GM13977 (cell line): ENCODE measurements at regions not wholly inside any gene's neighbourhood (a gene's known extent, or its start where the extent isn't known, plus 50 kb on each side); places are given as distances from the start of the nearest gene placed in this dataset.

Experiments
- DNase-seq: peaks from one replicate; pipeline ENCODE4 v3.0.0; 2012; ENCODE audit warnings: low spot score
- in situ Hi-C: fragments of 300-500 bp; cut with MboI; formaldehyde crosslinking; loops from one replicate; pipeline ENCODE4 v1.12.0; 2022; ENCODE audit warnings: low sequenced_read_pairs, low pct_unique_long_range_greater_than_20kb, mixed read lengths, inconsistent platforms; ENCODE audit not compliant: unreplicated experiment
- TF ChIP-seq, protein P1 (sequence below): IDR thresholded peaks from 2 replicates; pipeline ENCODE4 v1.5.1; 2012; ENCODE audit warnings: mild to moderate bottlenecking, control low read depth; ENCODE audit not compliant: insufficient read depth; ENCODE audit errors: extremely low read depth, missing control alignments

DNA sequence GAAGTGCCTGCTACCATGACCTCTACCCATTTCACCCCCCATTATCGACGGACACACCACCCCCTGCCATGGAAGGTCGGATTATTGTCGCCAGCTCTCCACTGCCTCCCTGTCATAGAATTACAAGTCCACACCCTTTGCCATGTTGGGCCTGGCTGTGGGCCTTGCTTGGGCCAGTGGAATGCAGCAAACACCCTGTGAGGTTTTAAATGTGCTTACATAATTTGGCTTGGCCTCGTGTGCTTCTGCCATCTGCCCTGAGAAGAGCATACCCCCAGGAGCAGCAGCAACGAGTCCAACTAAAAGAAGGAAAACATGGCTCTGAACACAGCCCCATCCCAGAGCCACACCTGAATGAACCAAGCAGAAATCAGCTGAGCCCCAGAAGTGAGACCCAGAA lies 94.1 kb upstream of the PRDM11 start:
- TF ChIP-seq, protein P1, sequence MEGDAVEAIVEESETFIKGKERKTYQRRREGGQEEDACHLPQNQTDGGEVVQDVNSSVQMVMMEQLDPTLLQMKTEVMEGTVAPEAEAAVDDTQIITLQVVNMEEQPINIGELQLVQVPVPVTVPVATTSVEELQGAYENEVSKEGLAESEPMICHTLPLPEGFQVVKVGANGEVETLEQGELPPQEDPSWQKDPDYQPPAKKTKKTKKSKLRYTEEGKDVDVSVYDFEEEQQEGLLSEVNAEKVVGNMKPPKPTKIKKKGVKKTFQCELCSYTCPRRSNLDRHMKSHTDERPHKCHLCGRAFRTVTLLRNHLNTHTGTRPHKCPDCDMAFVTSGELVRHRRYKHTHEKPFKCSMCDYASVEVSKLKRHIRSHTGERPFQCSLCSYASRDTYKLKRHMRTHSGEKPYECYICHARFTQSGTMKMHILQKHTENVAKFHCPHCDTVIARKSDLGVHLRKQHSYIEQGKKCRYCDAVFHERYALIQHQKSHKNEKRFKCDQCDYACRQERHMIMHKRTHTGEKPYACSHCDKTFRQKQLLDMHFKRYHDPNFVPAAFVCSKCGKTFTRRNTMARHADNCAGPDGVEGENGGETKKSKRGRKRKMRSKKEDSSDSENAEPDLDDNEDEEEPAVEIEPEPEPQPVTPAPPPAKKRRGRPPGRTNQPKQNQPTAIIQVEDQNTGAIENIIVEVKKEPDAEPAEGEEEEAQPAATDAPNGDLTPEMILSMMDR = no peak
- no peak for DNase-seq
- in situ Hi-C loops = no loop called here

DNA sequence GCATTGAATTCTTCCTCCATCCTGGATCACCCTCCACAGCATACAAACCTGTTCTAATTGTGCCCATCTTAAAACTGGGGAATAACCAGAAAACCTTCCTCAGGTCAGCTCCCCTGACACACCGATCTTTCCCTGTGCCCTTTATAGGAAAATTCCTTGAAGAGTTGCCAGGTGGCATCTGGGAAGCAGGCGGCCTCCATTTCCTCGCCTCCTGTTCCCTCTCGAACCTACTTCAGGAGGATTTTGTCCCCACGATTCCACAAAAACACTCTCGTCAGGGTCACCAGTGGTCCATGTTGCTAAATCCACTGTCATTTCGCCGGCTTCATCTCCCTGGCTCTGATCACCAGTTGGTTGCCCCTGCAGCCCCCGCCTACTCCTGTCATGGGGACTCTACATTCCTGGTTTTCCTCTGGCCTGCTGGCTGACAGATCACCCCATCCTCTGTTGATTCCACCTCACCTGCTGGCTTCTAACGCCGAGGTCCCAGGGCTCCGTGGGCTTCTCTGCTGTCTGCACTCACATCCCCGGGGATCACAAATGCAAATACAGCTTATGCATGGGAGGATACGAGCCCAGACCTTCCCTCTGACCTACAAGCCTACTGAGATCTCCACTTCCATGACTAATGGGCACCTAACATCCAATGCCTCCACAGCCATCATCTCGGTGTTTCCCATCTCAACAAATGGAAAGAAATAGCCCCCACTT lies 92.5 kb upstream of the PRDM11 start:
- DNase-seq = no peak
- in situ Hi-C loops = no loop called here
- TF ChIP-seq, protein P1 = no peak

DNA sequence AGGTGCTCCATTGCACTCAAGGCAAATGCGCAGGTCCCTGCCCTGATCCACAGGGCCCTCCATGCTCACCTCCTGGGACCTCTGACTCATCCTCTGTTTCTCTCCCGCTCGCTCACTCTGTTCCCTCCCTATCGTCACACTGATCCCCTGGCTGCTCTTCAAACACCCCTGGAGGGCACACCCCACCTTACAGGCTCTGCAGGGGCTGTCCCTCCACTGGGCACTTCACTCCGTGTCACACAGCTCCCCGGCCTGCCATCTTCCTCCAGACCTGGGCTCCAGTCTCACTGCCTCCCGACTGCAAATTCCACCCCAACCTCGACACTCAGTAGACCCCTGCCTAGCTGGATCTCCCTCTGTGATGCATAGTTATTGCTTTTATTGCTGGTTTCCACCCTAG lies 91.5 kb upstream of the PRDM11 start:
- in situ Hi-C loops = no loop called here
- DNase-seq = no peak
- TF ChIP-seq, protein P1 = no peak

DNA sequence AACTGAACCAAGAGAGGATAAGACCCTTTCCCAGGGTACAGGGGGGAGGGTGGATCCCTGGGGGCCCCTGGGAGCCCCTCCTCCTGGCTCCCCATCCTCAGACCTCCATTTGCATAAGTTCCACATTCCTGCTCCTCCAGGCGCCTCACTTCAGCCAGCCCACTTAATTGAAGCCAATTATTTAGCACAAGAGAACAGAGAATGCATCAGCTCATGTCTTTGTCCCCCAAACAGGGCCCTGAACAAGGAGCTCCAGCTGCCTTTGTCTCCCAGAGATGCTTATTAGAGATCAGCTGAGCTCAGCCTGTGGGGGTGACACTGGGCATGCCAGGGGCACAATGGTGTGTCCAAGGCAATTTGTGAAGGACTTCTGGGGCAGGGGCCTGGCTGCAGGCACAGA lies 89.9 kb upstream of the PRDM11 start:
- no peak for DNase-seq

DNA sequence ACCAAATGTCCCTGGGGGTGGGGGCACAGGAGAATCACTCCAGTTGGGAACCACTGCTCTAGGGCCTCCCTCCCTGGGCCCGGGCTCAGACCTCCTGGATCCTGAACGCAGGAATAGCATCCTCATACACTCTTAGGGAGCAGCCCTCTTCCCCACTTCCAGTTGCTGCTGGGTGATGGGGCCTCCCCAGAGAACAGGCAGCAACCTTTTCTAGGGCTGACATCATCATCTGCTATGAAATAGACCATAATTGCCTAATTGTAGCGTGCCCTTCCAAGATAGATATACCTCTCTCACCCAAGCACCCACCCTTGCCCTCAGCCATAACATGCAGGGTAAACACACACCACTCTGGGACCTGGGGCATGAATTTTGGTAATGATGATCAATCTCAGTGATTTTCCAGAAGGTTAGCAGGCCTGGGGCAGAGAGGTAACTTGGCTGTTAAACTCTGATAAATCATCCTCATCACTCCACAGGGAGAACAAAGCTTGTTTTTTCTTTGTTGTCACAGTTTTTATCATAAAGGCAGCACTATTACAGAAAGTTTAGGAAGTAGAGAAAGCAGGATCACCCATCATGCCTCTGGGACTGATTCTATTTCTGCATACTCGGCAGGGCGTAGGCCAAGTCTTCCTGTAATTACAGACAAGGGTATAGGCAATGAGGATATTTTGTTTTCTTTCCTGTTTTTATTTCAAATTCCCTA lies 88.3 kb upstream of the PRDM11 start:
- DNase-seq = no peak
- in situ Hi-C loops = no loop called here
- TF ChIP-seq, protein P1 = no peak

More for the DNA sequence above, 89.9 kb upstream of the PRDM11 start:
- in situ Hi-C loops = no loop called here
- TF ChIP-seq, protein P1 = no peak

DNA sequence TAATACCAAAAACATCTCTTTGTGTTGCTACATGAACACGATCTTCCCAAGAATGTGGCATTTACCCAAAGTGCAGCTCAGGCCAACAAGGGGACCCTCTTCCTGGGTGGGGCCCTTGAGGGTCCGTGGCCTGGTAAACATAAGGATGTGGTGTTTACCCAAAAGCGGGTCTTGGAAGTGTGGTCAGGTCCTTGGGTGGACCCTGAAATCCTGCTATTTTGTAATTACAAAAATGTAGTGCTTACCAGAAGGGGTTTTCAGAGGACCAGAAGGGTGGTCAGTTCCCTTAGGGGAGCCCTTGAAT lies 87.8 kb upstream of the PRDM11 start:
- no peak for DNase-seq
- in situ Hi-C loops = no loop called here
- TF ChIP-seq, protein P1 = no peak

DNA sequence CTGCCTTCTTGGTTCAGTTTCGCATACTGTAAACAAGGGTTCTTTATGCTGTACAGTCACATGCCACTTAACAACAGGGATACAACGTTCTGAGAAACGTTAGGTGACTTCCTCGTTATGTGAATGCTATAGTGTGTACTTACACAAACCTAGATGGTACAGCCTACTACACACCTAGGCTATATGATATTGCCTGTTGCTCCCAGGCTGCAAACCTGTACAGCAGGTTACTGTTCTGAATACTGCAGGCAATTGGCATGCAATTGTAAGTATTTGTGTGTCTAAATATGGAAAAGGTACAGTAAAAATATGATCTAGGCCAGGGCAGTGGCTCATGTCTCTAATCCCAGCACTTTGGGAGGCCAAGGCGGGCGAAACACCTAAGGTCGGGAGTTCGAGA lies 85.7 kb upstream of the PRDM11 start:
- no peak for DNase-seq
- TF ChIP-seq, protein P1 = no peak
- in situ Hi-C loops = no loop called here
